ENCODE measurements at regions not wholly inside any gene's neighbourhood (a gene's known extent, or its start where the extent isn't known, plus 50 kb on each side); places are given as distances from the start of the nearest gene placed in this dataset.
"Not testable (repeated sequence)": the region's sequence is repeated elsewhere in the genome, so short reads cannot be mapped to it uniquely, and the experiment has no call there.

GRCh38 chr10:43843321-43844101 is 194.8 kb upstream of the ZNF32 start:
- Histone ChIP-seq H3K4me1 (ENCODE audit: insufficient read depth, low read length) (0 out of 2 replicates have a peak, but pooled peaks cover 10% of the 10 kb centered on the region), H3K36me3 (ENCODE audit: insufficient read depth, low read length) (no peaks in the 10 kb centered on the region), H3K9ac (ENCODE audit: low read depth, low read length) (no peak overlapping the region), H3K9me3 (ENCODE audit: control insufficient read depth, insufficient read depth, low read length) (no peaks in the 10 kb centered on the region)

DNA sequence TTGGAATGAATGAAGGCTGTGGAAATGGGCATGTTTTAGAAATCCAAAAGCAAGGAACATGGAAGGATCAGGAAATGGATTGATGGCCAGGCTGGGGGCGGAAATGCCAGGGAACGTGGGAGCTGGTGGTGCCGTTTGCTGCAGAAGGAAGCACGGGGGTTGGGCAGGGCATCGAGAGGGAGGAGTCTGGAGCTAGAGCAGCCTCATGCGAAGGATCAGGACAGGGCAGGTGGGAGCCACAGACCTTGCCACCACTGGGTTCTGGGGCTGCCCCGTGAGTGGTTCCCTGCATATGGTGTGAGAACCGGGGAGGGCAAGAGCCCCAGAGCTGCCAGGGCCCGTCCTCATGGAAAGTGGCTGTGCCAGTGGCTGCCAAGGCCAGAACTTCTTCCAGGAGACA is 193.8 kb upstream of the ZNF32 start:
- no peaks in the 10 kb centered on the region for H3K9me3 ChIP-seq (ENCODE audit: control insufficient read depth, insufficient read depth, low read length)
- no peak overlapping the region for H3K9ac ChIP-seq (ENCODE audit: low read depth, low read length)
- no peaks in the 10 kb centered on the region for H3K36me3 ChIP-seq (ENCODE audit: insufficient read depth, low read length)
- 0 out of 2 replicates have a peak, but pooled peaks cover 10% of the 10 kb centered on the region for H3K4me1 ChIP-seq (ENCODE audit: insufficient read depth, low read length)

DNA sequence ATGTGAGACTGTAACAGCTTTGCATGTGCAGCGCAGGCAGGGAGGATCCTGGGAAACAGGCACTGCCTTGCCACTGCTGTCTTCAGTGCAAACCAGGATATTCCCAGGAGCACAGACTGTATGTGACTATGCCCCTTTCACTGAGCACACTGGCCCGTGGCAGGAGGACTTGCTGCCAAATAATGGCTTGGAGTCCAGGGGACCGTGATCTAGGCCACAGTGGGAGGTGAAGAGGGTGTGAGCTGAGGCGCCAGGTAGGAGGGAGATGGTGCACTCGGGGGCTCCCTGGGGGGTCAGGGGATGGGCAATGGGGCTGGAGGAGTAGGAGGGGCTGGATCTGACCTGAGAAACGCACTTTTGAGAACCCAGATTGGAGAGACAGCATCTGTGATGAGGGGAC is 193.4 kb upstream of the ZNF32 start:
- Histone ChIP-seq H3K9ac (ENCODE audit: low read depth, low read length) (no peak overlapping the region), H3K4me1 (ENCODE audit: insufficient read depth, low read length) (0 out of 2 replicates have a peak, but pooled peaks cover 10% of the 10 kb centered on the region), H3K36me3 (ENCODE audit: insufficient read depth, low read length) (no peaks in the 10 kb centered on the region)

DNA sequence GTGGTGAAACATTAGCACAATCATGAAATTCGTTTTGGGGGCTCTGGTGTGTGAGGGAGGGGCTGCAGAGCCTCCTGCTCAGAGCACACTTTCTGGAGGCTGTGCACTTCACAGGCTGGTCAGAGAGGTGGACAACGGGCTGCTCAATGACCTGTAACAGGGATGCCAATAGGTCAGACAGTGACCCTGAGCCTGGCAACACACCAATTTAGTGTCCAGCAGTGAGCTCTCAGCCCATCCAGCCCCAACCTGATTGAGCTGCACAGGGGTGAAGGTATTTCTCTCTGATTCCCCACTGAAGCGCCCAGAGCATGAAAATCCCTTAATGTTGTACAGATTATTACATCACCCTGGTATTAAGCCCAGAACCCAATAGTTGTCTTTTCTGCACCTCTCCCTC is 191.3 kb upstream of the ZNF32 start:
- H3K9ac ChIP-seq (ENCODE audit: low read depth, low read length): no peak overlapping the region
- H3K4me1 ChIP-seq (ENCODE audit: insufficient read depth, low read length): 0 out of 2 replicates have a peak, but pooled peaks cover 10% of the 10 kb centered on the region
- no peaks in the 10 kb centered on the region for H3K9me3 ChIP-seq (ENCODE audit: control insufficient read depth, insufficient read depth, low read length)
- no peaks in the 10 kb centered on the region for H3K36me3 ChIP-seq (ENCODE audit: insufficient read depth, low read length)

More for the DNA sequence above, 193.4 kb upstream of the ZNF32 start:
- no peaks in the 10 kb centered on the region for H3K9me3 ChIP-seq (ENCODE audit: control insufficient read depth, insufficient read depth, low read length)

DNA sequence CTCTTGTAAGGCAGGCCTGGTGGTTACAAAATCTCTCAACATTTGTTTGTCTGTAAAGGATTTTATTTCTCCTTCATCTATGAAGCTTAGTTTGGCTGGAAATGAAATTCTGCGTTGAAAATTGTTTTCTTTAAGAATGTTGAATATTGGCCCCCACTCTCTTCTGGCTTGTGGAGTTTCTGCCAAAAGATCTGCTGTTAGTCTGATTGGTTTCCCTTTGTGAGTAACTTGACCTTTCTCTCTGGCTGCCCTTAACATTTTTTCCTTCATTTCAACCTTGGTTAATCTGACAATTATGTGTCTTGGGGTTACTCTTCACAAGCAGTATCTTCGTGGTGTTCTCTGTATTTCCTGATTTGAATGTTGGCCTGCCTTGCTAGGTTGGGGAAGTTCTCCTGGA is 186.1 kb upstream of the ZNF32 start:
- H3K9me3 ChIP-seq (ENCODE audit: control insufficient read depth, insufficient read depth, low read length); H3K4me1 ChIP-seq (ENCODE audit: insufficient read depth, low read length); H3K36me3 ChIP-seq (ENCODE audit: insufficient read depth, low read length); H3K9ac ChIP-seq (ENCODE audit: low read depth, low read length): not testable (repeated sequence)

GRCh38 chr10:43827853-43828252 is 179.2 kb upstream of the ZNF32 start:
- no peaks in the 10 kb centered on the region for H3K36me3 ChIP-seq (ENCODE audit: insufficient read depth, low read length)
- no peaks in the 10 kb centered on the region for H3K4me1 ChIP-seq (ENCODE audit: insufficient read depth, low read length)
- no peaks in the 10 kb centered on the region; the same call in 1 of the 2 replicates for H3K9me3 ChIP-seq (ENCODE audit: control insufficient read depth, insufficient read depth, low read length)
- H3K9ac ChIP-seq (ENCODE audit: low read depth, low read length): no peak overlapping the region

- Histone ChIP-seq H3K9me3 (ENCODE audit: control insufficient read depth, insufficient read depth, low read length) (no peaks in the 10 kb centered on the region; the same call in 1 of the 2 replicates), H3K9ac (ENCODE audit: low read depth, low read length) (no peak overlapping the region), H3K36me3 (ENCODE audit: insufficient read depth, low read length) (no peaks in the 10 kb centered on the region), H3K4me1 (ENCODE audit: insufficient read depth, low read length) (no peaks in the 10 kb centered on the region)
Observed at GRCh38 chr10:43825984-43826383, 177.3 kb upstream of the ZNF32 start.

GRCh38 chr10:43825421-43825820 is 176.7 kb upstream of the ZNF32 start:
- H3K9ac ChIP-seq (ENCODE audit: low read depth, low read length): no peak overlapping the region
- no peaks in the 10 kb centered on the region; the same call in 1 of the 2 replicates for H3K9me3 ChIP-seq (ENCODE audit: control insufficient read depth, insufficient read depth, low read length)
- H3K4me1 ChIP-seq (ENCODE audit: insufficient read depth, low read length): no peaks in the 10 kb centered on the region
- no peaks in the 10 kb centered on the region for H3K36me3 ChIP-seq (ENCODE audit: insufficient read depth, low read length)

DNA sequence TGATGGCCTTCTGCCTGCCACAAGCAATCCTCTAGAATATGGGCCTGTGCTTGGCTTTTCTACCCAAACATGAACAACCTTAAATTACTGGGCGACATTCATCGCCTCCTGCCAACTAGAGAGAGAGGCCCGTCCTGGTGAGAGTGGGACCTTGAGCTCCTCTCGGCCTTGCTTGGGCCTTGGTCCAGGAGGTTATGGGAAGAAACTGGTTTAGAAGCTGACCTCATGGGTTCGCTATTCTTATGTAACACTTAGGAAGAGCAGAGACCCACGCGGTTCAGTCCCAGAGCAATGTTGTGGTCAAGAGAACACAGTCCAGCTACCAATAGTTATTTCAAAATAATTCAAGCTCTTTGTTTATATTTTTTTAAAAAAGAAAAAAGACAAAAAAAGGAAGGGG is 176.3 kb upstream of the ZNF32 start:
- no peaks in the 10 kb centered on the region for H3K4me1 ChIP-seq (ENCODE audit: insufficient read depth, low read length)
- no peaks in the 10 kb centered on the region for H3K36me3 ChIP-seq (ENCODE audit: insufficient read depth, low read length)
- no peaks in the 10 kb centered on the region; the same call in 1 of the 2 replicates for H3K9me3 ChIP-seq (ENCODE audit: control insufficient read depth, insufficient read depth, low read length)
- H3K9ac ChIP-seq (ENCODE audit: low read depth, low read length): no peak overlapping the region

DNA sequence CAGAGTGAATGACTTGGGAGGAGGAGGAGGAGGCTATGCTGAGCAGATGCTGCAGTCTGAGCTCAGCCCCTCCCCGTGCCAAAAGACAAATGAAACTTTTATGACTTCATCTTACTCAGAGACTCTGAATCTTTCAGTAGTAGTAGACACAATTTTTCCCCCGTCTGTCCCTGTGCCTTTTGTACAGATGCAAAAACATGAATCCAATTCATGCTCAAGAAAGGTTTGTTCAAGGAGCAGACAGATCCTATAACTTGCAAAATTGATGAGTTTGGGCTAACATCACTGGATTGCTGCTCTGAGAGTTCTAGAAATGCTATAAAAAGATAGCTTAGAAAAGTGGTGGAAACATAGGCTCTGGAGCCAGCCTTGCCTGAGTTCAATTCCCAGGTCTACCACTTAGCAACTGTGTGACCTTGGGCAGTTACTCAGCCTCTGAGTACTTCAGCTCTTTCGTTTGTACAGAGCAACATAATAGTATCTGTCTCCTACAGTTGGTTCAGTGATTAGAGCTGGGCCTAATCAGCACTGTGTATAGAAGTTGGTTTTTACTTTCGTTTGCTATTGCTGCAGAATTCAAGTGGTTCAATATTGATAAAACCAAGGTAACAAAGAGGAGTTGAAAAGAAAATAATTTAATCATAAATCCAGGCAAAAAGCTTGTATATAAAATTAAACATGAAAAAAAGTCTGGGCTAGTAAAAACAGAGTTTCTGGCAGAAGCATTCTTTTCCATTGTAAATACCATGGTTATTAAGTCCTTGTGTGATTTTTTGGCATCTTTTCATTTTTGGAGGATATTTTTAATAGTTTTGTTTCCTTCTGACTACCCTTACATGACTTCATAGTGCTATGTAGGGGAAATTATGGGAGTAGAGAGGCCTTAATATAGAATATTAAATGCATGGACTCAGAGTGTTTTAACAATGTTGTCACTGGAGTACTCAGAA is 174.2 kb upstream of the ZNF32 start:
- Histone ChIP-seq H3K9me3 (ENCODE audit: control insufficient read depth, insufficient read depth, low read length) (no peaks in the 10 kb centered on the region), H3K36me3 (ENCODE audit: insufficient read depth, low read length) (no peaks in the 10 kb centered on the region), H3K9ac (ENCODE audit: low read depth, low read length) (no peak overlapping the region), H3K4me1 (ENCODE audit: insufficient read depth, low read length) (no peaks in the 10 kb centered on the region)

DNA sequence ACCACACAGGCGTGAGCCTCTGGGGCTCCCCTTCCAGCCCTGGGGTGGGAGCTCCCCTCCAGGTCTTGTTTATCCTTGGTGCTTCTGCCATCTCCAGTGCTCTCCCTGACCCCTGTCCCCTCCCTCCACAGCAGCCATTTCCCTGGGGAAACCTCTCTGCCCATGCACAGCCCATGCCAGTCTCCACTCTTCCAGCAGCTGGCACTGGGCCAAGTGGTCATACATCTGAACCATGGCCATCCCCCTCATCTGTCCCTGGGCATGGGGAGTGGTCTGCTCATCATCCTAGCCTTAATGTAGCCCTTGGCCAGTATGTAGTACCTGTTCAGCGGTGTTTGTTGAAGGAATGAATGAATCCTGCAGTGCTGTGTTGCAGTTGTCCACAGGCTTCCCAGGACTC is 172.4 kb upstream of the ZNF32 start:
- Histone ChIP-seq H3K36me3 (ENCODE audit: insufficient read depth, low read length) (no peaks in the 10 kb centered on the region), H3K9me3 (ENCODE audit: control insufficient read depth, insufficient read depth, low read length) (no peaks in the 10 kb centered on the region), H3K4me1 (ENCODE audit: insufficient read depth, low read length) (no peaks in the 10 kb centered on the region), H3K9ac (ENCODE audit: low read depth, low read length) (no peak overlapping the region)

DNA sequence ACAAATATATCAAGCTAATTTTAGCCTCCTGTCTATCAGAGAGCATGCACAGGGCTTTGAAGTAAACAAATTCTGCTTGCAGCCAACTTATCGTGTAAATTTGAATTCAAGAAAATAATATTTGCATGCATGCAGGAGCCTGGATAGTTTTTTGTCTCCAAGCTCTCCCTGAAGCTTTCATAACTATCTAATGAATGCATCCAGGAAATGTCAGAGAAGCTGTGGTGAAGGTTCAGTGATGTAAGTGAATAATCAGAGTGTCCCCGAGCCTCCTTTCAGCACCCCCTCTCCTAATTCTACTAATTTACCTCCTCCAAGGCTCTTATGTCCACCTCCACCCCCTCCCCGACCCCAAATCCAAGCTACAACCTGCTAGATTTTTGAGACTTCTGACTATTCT is 172.0 kb upstream of the ZNF32 start:
- H3K4me1 ChIP-seq (ENCODE audit: insufficient read depth, low read length): no peaks in the 10 kb centered on the region
- no peak overlapping the region for H3K9ac ChIP-seq (ENCODE audit: low read depth, low read length)
- no peaks in the 10 kb centered on the region for H3K9me3 ChIP-seq (ENCODE audit: control insufficient read depth, insufficient read depth, low read length)
- H3K36me3 ChIP-seq (ENCODE audit: insufficient read depth, low read length): no peaks in the 10 kb centered on the region

DNA sequence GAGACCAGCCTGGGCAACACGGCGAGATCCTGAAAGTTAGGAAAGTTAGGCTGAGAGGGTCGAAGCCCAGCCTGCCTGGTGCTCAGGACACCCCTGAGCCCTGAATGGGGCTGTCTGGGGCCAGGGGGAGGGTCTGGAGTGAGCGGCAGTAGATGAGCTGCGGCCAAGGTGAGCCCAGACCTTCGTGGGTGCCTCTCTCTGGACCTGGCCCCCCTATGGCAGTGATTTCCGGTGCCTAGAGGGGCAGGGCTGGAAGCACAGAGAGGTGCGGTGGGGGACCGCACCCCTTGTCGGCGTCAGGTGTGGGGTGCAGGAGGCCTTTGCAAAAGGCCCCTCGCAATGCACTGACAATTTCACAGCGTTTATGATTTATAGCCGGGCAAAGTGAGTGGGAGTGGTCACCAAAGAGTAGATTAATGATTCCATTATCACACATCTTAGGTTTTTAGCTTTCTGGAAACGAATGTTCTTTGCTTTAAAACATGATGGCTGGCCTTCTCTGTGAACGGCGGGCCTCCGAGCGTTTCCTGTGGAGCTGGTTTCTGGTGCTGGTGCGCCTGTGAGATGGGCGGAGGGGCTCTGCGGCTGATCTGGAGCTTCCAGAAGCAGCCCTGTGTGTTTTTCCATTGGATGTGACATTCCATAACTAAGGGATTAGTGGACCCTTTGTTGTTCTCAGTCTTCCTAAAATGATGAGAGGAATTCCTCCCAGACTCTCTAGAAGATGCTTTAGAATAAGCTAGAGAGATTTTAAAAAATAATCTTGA is 171.0 kb upstream of the ZNF32 start:
- Histone ChIP-seq H3K9me3 (ENCODE audit: control insufficient read depth, insufficient read depth, low read length) (no peaks in the 10 kb centered on the region), H3K4me1 (ENCODE audit: insufficient read depth, low read length) (no peaks in the 10 kb centered on the region), H3K36me3 (ENCODE audit: insufficient read depth, low read length) (no peaks in the 10 kb centered on the region), H3K9ac (ENCODE audit: low read depth, low read length) (no peak overlapping the region)

- Histone ChIP-seq H3K36me3 (ENCODE audit: insufficient read depth, low read length) (no peaks in the 10 kb centered on the region), H3K9me3 (ENCODE audit: control insufficient read depth, insufficient read depth, low read length) (no peaks in the 10 kb centered on the region), H3K4me1 (ENCODE audit: insufficient read depth, low read length) (no peaks in the 10 kb centered on the region), H3K9ac (ENCODE audit: low read depth, low read length) (no peak overlapping the region)
Observed at GRCh38 chr10:43818687-43819086, 170.0 kb upstream of the ZNF32 start.

Data from ES-I3 (cell line).